GM12878 (cell line): ENCODE measurements at regions not wholly inside any gene's neighbourhood (a gene's known extent, or its start where the extent isn't known, plus 50 kb on each side); places are given as distances from the start of the nearest gene placed in this dataset.

ENCODE experiments used
- ATAC-seq: fragments of 200-7000 bp; cut with Tn5 transposase; 3 replicates; pipeline ENCODE4 v1.9.1; 2020; ENCODE audit warnings: mild to moderate bottlenecking, moderate library complexity
- BruUV-seq: library from RNA; stranded (reverse); fragments of 400-500 nt; replicated peaks from 2 replicates; lab custom pipeline; 2021; lab: Mats Ljungman, UMichigan
- CTCF ChIA-PET: fragments of 300-600 bp; sonication (Branson Sonifier 250); formaldehyde crosslinking; extraction: SDS; loops from one replicate; lab custom pipeline; 2021; ENCODE audit warnings: inconsistent platforms; lab: Yijun Ruan, JAX
- POLR2A ChIA-PET: fragments of 350-600 bp; formaldehyde crosslinking; extraction: SDS; loops from one replicate; lab custom pipeline; 2021; ENCODE audit warnings: inconsistent platforms; lab: Charles Lee
- RAD21 ChIA-PET: fragments of 300-600 bp; sonication (Branson Sonifier 250); formaldehyde crosslinking; loops from one replicate; lab custom pipeline; 2023; ENCODE audit warnings: antibody characterized with exemption; ENCODE audit not compliant: unreplicated experiment; lab: Charles Lee
- SMC1A ChIA-PET: fragments of 300-600 bp; sonication (Branson Sonifier 250); formaldehyde crosslinking; loops from one replicate; lab custom pipeline; 2023; ENCODE audit not compliant: unreplicated experiment, uncharacterized antibody; lab: Charles Lee
- DNase-seq: peaks from one replicate; pipeline ENCODE4 v3.0.0-alpha.2; 2011; ENCODE audit warnings: low read depth, low spot score
- FAIRE-seq: peaks from 3 replicates; lab custom pipeline; 2011; peaks lifted over from hg19 to GRCh38; lab: Jason Lieb, UNC
- H2AFZ ChIP-seq: 2 replicates; pipeline ENCODE4 v1.6.0; 2011; ENCODE audit warnings: low read depth, low read length, control low read depth; ENCODE audit not compliant: control insufficient read depth
- H3K27ac ChIP-seq: 2 replicates; pipeline ENCODE4 v1.5.1; 2011; ENCODE audit warnings: control low read depth; ENCODE audit not compliant: control insufficient read depth, insufficient read depth
- H3K27me3 ChIP-seq, 2 experiments: replicated peaks in 1 of 2; 2 replicates each; pipeline versions ENCODE4 v1.6.0 to v1.6.1; 2011; ENCODE audit warnings: low read length in 1 of 2; ENCODE audit not compliant: control insufficient read depth in 2 of 2, insufficient read depth in 2 of 2
- H3K36me3 ChIP-seq, 2 experiments: 2 replicates each; pipeline ENCODE4 v1.5.1; 2011; ENCODE audit warnings: low read length in 1 of 2; ENCODE audit not compliant: control insufficient read depth in 2 of 2, insufficient read depth in 2 of 2
- H3K4me1 ChIP-seq: 2 replicates; pipeline ENCODE4 v1.6.1; 2011; ENCODE audit warnings: mild to moderate bottlenecking, low read length, moderate library complexity, mixed read lengths; ENCODE audit not compliant: control insufficient read depth, insufficient read depth
- H3K4me2 ChIP-seq: 2 replicates; pipeline ENCODE4 v1.6.0; 2011; ENCODE audit warnings: control low read depth; ENCODE audit not compliant: control insufficient read depth, insufficient read depth
- H3K4me3 ChIP-seq: fragments of 200-600 bp; sonication (generic); 2 replicates; pipeline ENCODE4 v1.5.1; 2016
- H3K79me2 ChIP-seq: 2 replicates; pipeline ENCODE4 v1.6.0; 2011; ENCODE audit warnings: low read length; ENCODE audit not compliant: control insufficient read depth, insufficient read depth
- H3K9ac ChIP-seq: 2 replicates; pipeline ENCODE4 v1.8.0; 2011; ENCODE audit warnings: low read length, control low read depth, mixed read lengths; ENCODE audit not compliant: control insufficient read depth, insufficient read depth
- H3K9me3 ChIP-seq: replicated peaks from 3 replicates; pipeline ENCODE4 v1.5.1; 2011; ENCODE audit warnings: mild to moderate bottlenecking, low read length; ENCODE audit not compliant: control insufficient read depth, insufficient read depth
- H4K20me1 ChIP-seq: 2 replicates; pipeline ENCODE4 v1.6.0; 2011; ENCODE audit not compliant: control insufficient read depth, insufficient read depth
- BHLHE40 ChIP-seq, 2 experiments: fragments of 450-650 bp in 1 of 2; IDR thresholded peaks; 2 replicates each; pipeline ENCODE4 v1.6.1; 2011 to 2017; ENCODE audit warnings: low read depth in 2 of 2, borderline replicate concordance in 1 of 2, improper control_type of control experiment in 1 of 2, low read length in 1 of 2, mild to moderate bottlenecking in 1 of 2
- CHD2 ChIP-seq: IDR thresholded peaks from 2 replicates; pipeline ENCODE4 v1.6.1; 2011; ENCODE audit warnings: low read depth, low read length, improper control_type of control experiment, borderline replicate concordance
- ETV6 ChIP-seq, 2 experiments: fragments of 450-650 bp in 1 of 2; IDR thresholded peaks in 1 of 2; conservative IDR thresholded peaks in 1 of 2; 2 replicates each; pipeline ENCODE4 v1.6.1; 2014; ENCODE audit warnings: antibody characterized with exemption in 1 of 2, borderline replicate concordance in 1 of 2, low read depth in 1 of 2, mild to moderate bottlenecking in 1 of 2, moderate library complexity in 1 of 2
- KLF5 ChIP-seq: fragments of 450-650 bp; IDR thresholded peaks from 2 replicates; pipeline ENCODE4 v1.6.1; 2014; ENCODE audit warnings: mild to moderate bottlenecking; ENCODE audit not compliant: partially characterized antibody
- MYC ChIP-seq: IDR thresholded peaks from 2 replicates; pipeline ENCODE4 v1.6.1; 2011; ENCODE audit warnings: mild to moderate bottlenecking, low read length, moderate library complexity, inconsistent platforms; ENCODE audit not compliant: insufficient read depth, insufficient replicate concordance, insufficient read length, severe bottlenecking
- NBN ChIP-seq: fragments of 450-650 bp; IDR thresholded peaks from 2 replicates; pipeline ENCODE4 v1.6.1; 2016
- NFIC ChIP-seq: IDR thresholded peaks from 2 replicates; pipeline ENCODE4 v1.6.1; 2012; ENCODE audit warnings: low read depth, mild to moderate bottlenecking, inconsistent platforms, low read length, moderate library complexity
- NFXL1 ChIP-seq: fragments of 450-650 bp; IDR thresholded peaks from 2 replicates; pipeline ENCODE4 v1.6.1; 2017; ENCODE audit warnings: antibody characterized with exemption, mild to moderate bottlenecking, borderline replicate concordance
- PAX5 ChIP-seq: IDR thresholded peaks from 2 replicates; pipeline ENCODE4 v1.6.1; 2011; ENCODE audit warnings: low read depth, low read length, borderline replicate concordance
- PML ChIP-seq: IDR thresholded peaks from 2 replicates; pipeline ENCODE4 v1.6.1; 2012; ENCODE audit warnings: low read length, inconsistent platforms
- RB1 ChIP-seq: fragments of 450-650 bp; formaldehyde crosslinking; IDR thresholded peaks from 2 replicates; pipeline ENCODE4 v1.6.1; 2017; ENCODE audit warnings: mild to moderate bottlenecking, borderline replicate concordance
- STAT1 ChIP-seq: fragments of 450-650 bp; conservative IDR thresholded peaks from 2 replicates; pipeline ENCODE4 v1.6.1; 2014; ENCODE audit warnings: antibody characterized with exemption, mild to moderate bottlenecking
- ZBED1 ChIP-seq: IDR thresholded peaks from 2 replicates; pipeline ENCODE4 v1.6.1; 2016; ENCODE audit warnings: borderline replicate concordance
- ZZZ3 ChIP-seq: IDR thresholded peaks from 2 replicates; pipeline ENCODE4 v1.6.1; 2011; ENCODE audit warnings: low read depth; ENCODE audit not compliant: control insufficient read depth, insufficient read length
- WGBS: methylation state at CpG from one replicate; pipeline ENCODE4 v1.1.6; 2016; ENCODE audit warnings: low lambda C conversion rate; ENCODE audit not compliant: insufficient replicate concordance, insufficient coverage; ENCODE audit errors: missing lambda C conversion rate; 5-methylcytosine and 5-hydroxymethylcytosine counted together
- in situ Hi-C: fragments of 300-500 bp; cut with MboI; formaldehyde crosslinking; loops from 9 replicates; pipeline ENCODE4 v1.14.3; 2018; ENCODE audit warnings: mixed read lengths
- intact Hi-C: fragments of 100-400 bp; cut with micrococcal nuclease; formaldehyde crosslinking; loops from one replicate; pipeline ENCODE4 v1.14.2; 2022; ENCODE audit not compliant: unreplicated experiment
- TF ChIP-seq, protein P1 (sequence below): IDR thresholded peaks from 2 replicates; pipeline ENCODE4 v1.6.1; 2012; ENCODE audit warnings: mild to moderate bottlenecking, low read depth, low read length
- TF ChIP-seq, protein P2 (sequence below): IDR thresholded peaks from 2 replicates; pipeline ENCODE4 v1.6.1; 2011; ENCODE audit warnings: borderline replicate concordance, low read depth, mild to moderate bottlenecking, moderate library complexity, low read length; ENCODE audit not compliant: insufficient read depth, poor library complexity, severe bottlenecking
- TF ChIP-seq, protein P3 (sequence below): fragments of 450-650 bp; IDR thresholded peaks from 2 replicates; pipeline ENCODE4 v1.6.1; 2018; ENCODE audit warnings: mild to moderate bottlenecking, low read depth, moderate library complexity; ENCODE audit not compliant: partially characterized antibody

DNA sequence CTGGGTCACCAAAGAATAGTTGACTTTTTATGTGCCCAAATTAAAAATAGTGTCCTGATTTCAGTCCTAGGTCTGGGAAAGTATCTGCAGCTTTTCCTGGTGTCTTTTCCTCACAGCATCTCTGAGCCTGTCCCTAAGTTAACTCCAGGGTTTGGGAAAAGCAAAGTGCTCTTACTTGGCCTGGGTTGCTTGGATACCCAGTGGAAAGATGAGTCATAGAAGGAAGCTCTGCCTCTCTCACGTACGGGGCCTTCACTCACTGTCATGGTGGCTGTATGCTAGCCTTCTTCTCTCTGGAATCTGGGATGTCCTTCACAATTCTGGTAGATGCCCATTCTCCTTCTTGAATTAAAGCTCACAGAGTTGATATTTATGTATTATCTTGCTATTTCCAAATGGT is 607.3 kb downstream of the ANKRD50 start:
- no peak for ATAC-seq
- ChIA-PET POLR2A (no interaction called here), CTCF (no interaction called here), SMC1A (interaction anchor here (1.2 kb wide), 1 partner anchor 16 kb away, joined by 4 read pairs; no protein-coding TSS in a partner anchor), RAD21 (no interaction called here)
- whole genome bisulfite sequencing: 28% methylated on average over 2 of the region's 2 CpGs
- no peak for DNase-seq
- H3K27me3 ChIP-seq: no peaks in the 10 kb centered on the region
- no peak for FAIRE-seq
- H2AFZ ChIP-seq: no peak overlapping the region
- H3K27ac ChIP-seq: no peak overlapping the region
- in situ Hi-C loops: loop anchor here (10.0 to 25.0 kb wide), 2 partner anchors 330 to 993 kb away; no protein-coding TSS in a partner anchor
- H3K4me3 ChIP-seq: no peak overlapping the region
- no peaks in the 10 kb centered on the region for H3K79me2 ChIP-seq
- no peak overlapping the region for H3K9ac ChIP-seq
- H4K20me1 ChIP-seq: no peaks in the 10 kb centered on the region
- H3K4me1 ChIP-seq: no peaks in the 10 kb centered on the region
- no peaks in the 10 kb centered on the region for H3K9me3 ChIP-seq
- no peaks in the 10 kb centered on the region for H3K36me3 ChIP-seq
- no peak overlapping the region for H3K4me2 ChIP-seq
- BruUV-seq: no TSS peak
- intact Hi-C loops: no loop called here
- no peak for TF ChIP-seq PML
- no peak for TF ChIP-seq CHD2
- TF ChIP-seq ZBED1: no peak
- no peak for TF ChIP-seq MYC
- no peak for TF ChIP-seq RB1
- TF ChIP-seq, protein P1, sequence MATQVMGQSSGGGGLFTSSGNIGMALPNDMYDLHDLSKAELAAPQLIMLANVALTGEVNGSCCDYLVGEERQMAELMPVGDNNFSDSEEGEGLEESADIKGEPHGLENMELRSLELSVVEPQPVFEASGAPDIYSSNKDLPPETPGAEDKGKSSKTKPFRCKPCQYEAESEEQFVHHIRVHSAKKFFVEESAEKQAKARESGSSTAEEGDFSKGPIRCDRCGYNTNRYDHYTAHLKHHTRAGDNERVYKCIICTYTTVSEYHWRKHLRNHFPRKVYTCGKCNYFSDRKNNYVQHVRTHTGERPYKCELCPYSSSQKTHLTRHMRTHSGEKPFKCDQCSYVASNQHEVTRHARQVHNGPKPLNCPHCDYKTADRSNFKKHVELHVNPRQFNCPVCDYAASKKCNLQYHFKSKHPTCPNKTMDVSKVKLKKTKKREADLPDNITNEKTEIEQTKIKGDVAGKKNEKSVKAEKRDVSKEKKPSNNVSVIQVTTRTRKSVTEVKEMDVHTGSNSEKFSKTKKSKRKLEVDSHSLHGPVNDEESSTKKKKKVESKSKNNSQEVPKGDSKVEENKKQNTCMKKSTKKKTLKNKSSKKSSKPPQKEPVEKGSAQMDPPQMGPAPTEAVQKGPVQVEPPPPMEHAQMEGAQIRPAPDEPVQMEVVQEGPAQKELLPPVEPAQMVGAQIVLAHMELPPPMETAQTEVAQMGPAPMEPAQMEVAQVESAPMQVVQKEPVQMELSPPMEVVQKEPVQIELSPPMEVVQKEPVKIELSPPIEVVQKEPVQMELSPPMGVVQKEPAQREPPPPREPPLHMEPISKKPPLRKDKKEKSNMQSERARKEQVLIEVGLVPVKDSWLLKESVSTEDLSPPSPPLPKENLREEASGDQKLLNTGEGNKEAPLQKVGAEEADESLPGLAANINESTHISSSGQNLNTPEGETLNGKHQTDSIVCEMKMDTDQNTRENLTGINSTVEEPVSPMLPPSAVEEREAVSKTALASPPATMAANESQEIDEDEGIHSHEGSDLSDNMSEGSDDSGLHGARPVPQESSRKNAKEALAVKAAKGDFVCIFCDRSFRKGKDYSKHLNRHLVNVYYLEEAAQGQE: no peak
- TF ChIP-seq PAX5: no peak
- TF ChIP-seq NFIC: no peak
- TF ChIP-seq KLF5: no peak
- TF ChIP-seq, protein P2, sequence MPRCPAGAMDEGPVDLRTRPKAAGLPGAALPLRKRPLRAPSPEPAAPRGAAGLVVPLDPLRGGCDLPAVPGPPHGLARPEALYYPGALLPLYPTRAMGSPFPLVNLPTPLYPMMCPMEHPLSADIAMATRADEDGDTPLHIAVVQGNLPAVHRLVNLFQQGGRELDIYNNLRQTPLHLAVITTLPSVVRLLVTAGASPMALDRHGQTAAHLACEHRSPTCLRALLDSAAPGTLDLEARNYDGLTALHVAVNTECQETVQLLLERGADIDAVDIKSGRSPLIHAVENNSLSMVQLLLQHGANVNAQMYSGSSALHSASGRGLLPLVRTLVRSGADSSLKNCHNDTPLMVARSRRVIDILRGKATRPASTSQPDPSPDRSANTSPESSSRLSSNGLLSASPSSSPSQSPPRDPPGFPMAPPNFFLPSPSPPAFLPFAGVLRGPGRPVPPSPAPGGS: no peak
- no peak for TF ChIP-seq NBN
- no peak for TF ChIP-seq ZZZ3
- no peak for TF ChIP-seq ETV6 (conservative IDR thresholded peaks at IDR 0.05 in 1 of 2, IDR thresholded peaks at IDR 0.05 in 1 of 2; ENCODE audit: borderline replicate concordance in 1 of 2, low read depth in 1 of 2)
- TF ChIP-seq STAT1: no peak
- TF ChIP-seq NFXL1: no peak
- TF ChIP-seq BHLHE40 (IDR thresholded peaks at IDR 0.05; ENCODE audit: borderline replicate concordance in 1 of 2, low read depth in 2 of 2, low read length in 1 of 2): no peak
- TF ChIP-seq, protein P3, sequence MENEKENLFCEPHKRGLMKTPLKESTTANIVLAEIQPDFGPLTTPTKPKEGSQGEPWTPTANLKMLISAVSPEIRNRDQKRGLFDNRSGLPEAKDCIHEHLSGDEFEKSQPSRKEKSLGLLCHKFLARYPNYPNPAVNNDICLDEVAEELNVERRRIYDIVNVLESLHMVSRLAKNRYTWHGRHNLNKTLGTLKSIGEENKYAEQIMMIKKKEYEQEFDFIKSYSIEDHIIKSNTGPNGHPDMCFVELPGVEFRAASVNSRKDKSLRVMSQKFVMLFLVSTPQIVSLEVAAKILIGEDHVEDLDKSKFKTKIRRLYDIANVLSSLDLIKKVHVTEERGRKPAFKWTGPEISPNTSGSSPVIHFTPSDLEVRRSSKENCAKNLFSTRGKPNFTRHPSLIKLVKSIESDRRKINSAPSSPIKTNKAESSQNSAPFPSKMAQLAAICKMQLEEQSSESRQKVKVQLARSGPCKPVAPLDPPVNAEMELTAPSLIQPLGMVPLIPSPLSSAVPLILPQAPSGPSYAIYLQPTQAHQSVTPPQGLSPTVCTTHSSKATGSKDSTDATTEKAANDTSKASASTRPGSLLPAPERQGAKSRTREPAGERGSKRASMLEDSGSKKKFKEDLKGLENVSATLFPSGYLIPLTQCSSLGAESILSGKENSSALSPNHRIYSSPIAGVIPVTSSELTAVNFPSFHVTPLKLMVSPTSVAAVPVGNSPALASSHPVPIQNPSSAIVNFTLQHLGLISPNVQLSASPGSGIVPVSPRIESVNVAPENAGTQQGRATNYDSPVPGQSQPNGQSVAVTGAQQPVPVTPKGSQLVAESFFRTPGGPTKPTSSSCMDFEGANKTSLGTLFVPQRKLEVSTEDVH: no peak
